Left ventricle myocardium inferior (tissue), 1 donor: ENCODE measurements at regions not wholly inside any gene's neighbourhood (a gene's known extent, or its start where the extent isn't known, plus 50 kb on each side); places are given as distances from the start of the nearest gene placed in this dataset.

Experiments
- DNase-seq: peaks from one replicate; pipeline ENCODE4 v3.0.0-alpha.2; 2020
- H3K27ac ChIP-seq: fragments of 200-600 bp; replicated peaks from 2 replicates; pipeline ENCODE4 v1.8.0; 2021
- H3K27me3 ChIP-seq: fragments of 200-600 bp; 2 replicates; pipeline ENCODE4 v1.8.0; 2021; ENCODE audit warnings: low read depth
- H3K36me3 ChIP-seq: fragments of 200-600 bp; 2 replicates; pipeline ENCODE4 v1.8.0; 2021
- H3K4me1 ChIP-seq: fragments of 200-600 bp; 2 replicates; pipeline ENCODE4 v1.8.0; 2021
- H3K4me3 ChIP-seq: fragments of 200-600 bp; 2 replicates; pipeline ENCODE4 v1.8.0; 2021; ENCODE audit warnings: mild to moderate bottlenecking, moderate library complexity
- H3K9me3 ChIP-seq: fragments of 200-600 bp; replicated peaks from 2 replicates; pipeline ENCODE4 v1.8.0; 2021
- CTCF ChIP-seq: fragments of 200-600 bp; IDR thresholded peaks from 2 replicates; pipeline ENCODE4 v1.8.0; 2021; ENCODE audit warnings: antibody characterized with exemption, mild to moderate bottlenecking, borderline replicate concordance
- intact Hi-C: fragments of 100-400 bp; cut with micrococcal nuclease; formaldehyde crosslinking; loops from one replicate; pipeline ENCODE4 v1.11.0; 2022
- donor health status: DM: no; HTN: yes; CAD: no; lungs with severe emphysema.

- Histone ChIP-seq H3K9me3 (no peaks in the 10 kb centered on the region), H3K27ac (no peak overlapping the region), H3K36me3 (no peaks in the 10 kb centered on the region), H3K4me3 (no peak overlapping the region), H3K27me3 (peaks cover 82% of the 10 kb centered on the region), H3K4me1 (peaks cover 8% of the 10 kb centered on the region)
- no peak for DNase-seq
- TF ChIP-seq CTCF: no peak
- intact Hi-C loops: no loop called here
Measured at GRCh38 chr15:69896606-69897005, 201.1 kb downstream of the TLE3 start.

GRCh38 chr15:69897061-69897460 lies 200.7 kb downstream of the TLE3 start:
- intact Hi-C loops: no loop called here
- no peaks in the 10 kb centered on the region for H3K36me3 ChIP-seq
- H3K27ac ChIP-seq: no peak overlapping the region
- H3K4me3 ChIP-seq: no peak overlapping the region
- no peak for DNase-seq
- H3K9me3 ChIP-seq: no peaks in the 10 kb centered on the region
- H3K4me1 ChIP-seq: peaks cover 8% of the 10 kb centered on the region
- peaks cover 82% of the 10 kb centered on the region for H3K27me3 ChIP-seq
- no peak for TF ChIP-seq CTCF

GRCh38 chr15:69897471-69898237 lies 200.1 kb downstream of the TLE3 start:
- Histone ChIP-seq H3K9me3 (no peaks in the 10 kb centered on the region), H3K4me1 (peaks cover 8% of the 10 kb centered on the region), H3K27me3 (peaks cover 82% of the 10 kb centered on the region), H3K36me3 (no peaks in the 10 kb centered on the region), H3K27ac (no peak overlapping the region), H3K4me3 (no peak overlapping the region)
- DNase-seq: no peak
- intact Hi-C loops: no loop called here
- TF ChIP-seq CTCF: no peak

- intact Hi-C loops: no loop called here
- H3K9me3 ChIP-seq: no peaks in the 10 kb centered on the region
- no peak for TF ChIP-seq CTCF
- H3K27me3 ChIP-seq: peaks cover 76% of the 10 kb centered on the region
- H3K36me3 ChIP-seq: no peaks in the 10 kb centered on the region
- no peak overlapping the region for H3K4me3 ChIP-seq
- peaks cover 8% of the 10 kb centered on the region for H3K4me1 ChIP-seq
- no peak overlapping the region for H3K27ac ChIP-seq
- DNase-seq: no peak
Measured at GRCh38 chr15:69898243-69898642, 199.5 kb downstream of the TLE3 start.

GRCh38 chr15:69902414-69903062 lies 195.2 kb downstream of the TLE3 start:
- DNase-seq: no peak
- Histone ChIP-seq H3K4me1 (no peaks in the 10 kb centered on the region), H3K4me3 (no peak overlapping the region), H3K27me3 (peaks cover 34% of the 10 kb centered on the region), H3K36me3 (no peaks in the 10 kb centered on the region), H3K9me3 (no peaks in the 10 kb centered on the region), H3K27ac (no peak overlapping the region)
- TF ChIP-seq CTCF: no peak
- intact Hi-C loops: no loop called here
